ENCODE measurements at regions not wholly inside any gene's neighbourhood (a gene's known extent, or its start where the extent isn't known, plus 50 kb on each side); places are given as distances from the start of the nearest gene placed in this dataset.

DNA sequence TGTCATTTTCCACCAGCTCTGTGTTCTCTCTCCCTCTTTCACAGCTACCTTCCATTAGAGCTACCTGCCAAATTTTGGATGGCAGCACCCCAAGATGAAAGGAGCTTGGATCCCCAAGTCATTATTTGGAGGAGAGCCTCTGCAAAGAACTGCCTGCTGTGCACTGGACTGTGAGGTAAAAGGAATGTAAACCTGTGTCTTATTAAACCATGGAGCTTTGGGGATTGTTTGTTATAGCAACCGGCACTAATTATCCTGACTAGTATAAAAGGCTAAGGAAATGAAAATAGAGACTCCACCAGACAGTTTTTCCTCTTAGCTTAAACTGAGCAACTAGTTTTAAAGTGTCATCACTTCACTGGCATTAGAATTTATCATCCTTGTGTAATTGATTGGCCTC is 191.6 kb upstream of the DTNBP1 start:
- H3K9ac ChIP-seq (ENCODE audit: control insufficient read depth, insufficient read depth, low read length) = no peak overlapping the region
- no TSS peak for BruUV-seq (replicated peaks)
- ChIA-PET RAD21 (ENCODE audit: unreplicated experiment) (no interaction called here), POLR2A (interaction anchor here (1.7 kb wide), 1 partner anchor 12 kb away, joined by 4 read pairs; no protein-coding TSS in a partner anchor), CTCF (interaction anchor here (1.1 to 1.7 kb wide), 5 partner anchors 9 to 29 kb away, joined by 3 to 6 read pairs (median 3); no protein-coding TSS in a partner anchor), SMC1A (ENCODE audit: uncharacterized antibody, unreplicated experiment) (interaction anchor here (0.7 to 7.7 kb wide), 9 partner anchors 10 to 250 kb away, joined by 3 to 29 read pairs (median 3); no protein-coding TSS in a partner anchor)
- H3K27ac ChIP-seq (ENCODE audit: control insufficient read depth, insufficient read depth) = no peak overlapping the region
- no peaks in the 10 kb centered on the region; a peak in 1 of 4 replicates for H3K27me3 ChIP-seq (replicated peaks in 1 of 2; ENCODE audit: control insufficient read depth in 2 of 2, insufficient read depth in 2 of 2, low read length in 1 of 2)
- no peak overlapping the region for H3K4me2 ChIP-seq (ENCODE audit: control insufficient read depth, insufficient read depth)
- no peaks in the 10 kb centered on the region for H3K36me3 ChIP-seq (ENCODE audit: control insufficient read depth in 2 of 2, insufficient read depth in 2 of 2, low read length in 1 of 2)
- H3K79me2 ChIP-seq (ENCODE audit: control insufficient read depth, insufficient read depth, low read length) = no peaks in the 10 kb centered on the region
- FAIRE-seq = no peak
- no peak overlapping the region for H3K4me3 ChIP-seq
- WGBS (ENCODE audit: insufficient coverage, insufficient replicate concordance, low lambda C conversion rate, missing lambda C conversion rate) = 100% methylated on average over 1 of the region's 1 CpG
- in situ Hi-C loops (cut with MboI) = no loop called here
- H3K4me1 ChIP-seq (ENCODE audit: control insufficient read depth, insufficient read depth, low read length) = no peaks in the 10 kb centered on the region
- no peak for ATAC-seq
- intact Hi-C loops (cut with micrococcal nuclease; ENCODE audit: unreplicated experiment) = no loop called here
- H3K9me3 ChIP-seq (replicated peaks; ENCODE audit: control insufficient read depth, insufficient read depth, low read length) = no peaks in the 10 kb centered on the region; the same call in 2 of the 3 replicates
- no peak for TF ChIP-seq ZNF274 (IDR thresholded peaks at IDR 0.05; ENCODE audit: insufficient read depth, insufficient read length)
- TF ChIP-seq SRF (IDR thresholded peaks at IDR 0.05; ENCODE audit: low read depth in 2 of 2, low read length in 2 of 2) = no peak
- TF ChIP-seq TBL1XR1 (IDR thresholded peaks at IDR 0.05; ENCODE audit: low read depth, low read length) = no peak
- TF ChIP-seq, protein P1, sequence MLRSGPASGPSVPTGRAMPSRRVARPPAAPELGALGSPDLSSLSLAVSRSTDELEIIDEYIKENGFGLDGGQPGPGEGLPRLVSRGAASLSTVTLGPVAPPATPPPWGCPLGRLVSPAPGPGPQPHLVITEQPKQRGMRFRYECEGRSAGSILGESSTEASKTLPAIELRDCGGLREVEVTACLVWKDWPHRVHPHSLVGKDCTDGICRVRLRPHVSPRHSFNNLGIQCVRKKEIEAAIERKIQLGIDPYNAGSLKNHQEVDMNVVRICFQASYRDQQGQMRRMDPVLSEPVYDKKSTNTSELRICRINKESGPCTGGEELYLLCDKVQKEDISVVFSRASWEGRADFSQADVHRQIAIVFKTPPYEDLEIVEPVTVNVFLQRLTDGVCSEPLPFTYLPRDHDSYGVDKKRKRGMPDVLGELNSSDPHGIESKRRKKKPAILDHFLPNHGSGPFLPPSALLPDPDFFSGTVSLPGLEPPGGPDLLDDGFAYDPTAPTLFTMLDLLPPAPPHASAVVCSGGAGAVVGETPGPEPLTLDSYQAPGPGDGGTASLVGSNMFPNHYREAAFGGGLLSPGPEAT (IDR thresholded peaks at IDR 0.05; ENCODE audit: low read depth) = no peak
- TF ChIP-seq CREM (IDR thresholded peaks at IDR 0.05; ENCODE audit: low read depth) = no peak
- TF ChIP-seq HDAC2 (IDR thresholded peaks at IDR 0.05) = no peak
- no peak for TF ChIP-seq ZNF384 (IDR thresholded peaks at IDR 0.05; ENCODE audit: borderline replicate concordance, low read depth, low read length)
- no peak for TF ChIP-seq STAT3 (IDR thresholded peaks at IDR 0.05; ENCODE audit: low read depth, low read length)
- TF ChIP-seq GATAD2B (conservative IDR thresholded peaks at IDR 0.05; ENCODE audit: low read depth) = no peak
- no peak overlapping the region for H2AFZ ChIP-seq (ENCODE audit: control insufficient read depth, low read depth, low read length)
- DNase-seq (ENCODE audit: low read depth, low spot score) = no peak
- no peaks in the 10 kb centered on the region for H4K20me1 ChIP-seq (ENCODE audit: control insufficient read depth, insufficient read depth)

Data from GM12878 (cell line).